ENCODE measurements at regions not wholly inside any gene's neighbourhood (a gene's known extent, or its start where the extent isn't known, plus 50 kb on each side); places are given as distances from the start of the nearest gene placed in this dataset.

DNA sequence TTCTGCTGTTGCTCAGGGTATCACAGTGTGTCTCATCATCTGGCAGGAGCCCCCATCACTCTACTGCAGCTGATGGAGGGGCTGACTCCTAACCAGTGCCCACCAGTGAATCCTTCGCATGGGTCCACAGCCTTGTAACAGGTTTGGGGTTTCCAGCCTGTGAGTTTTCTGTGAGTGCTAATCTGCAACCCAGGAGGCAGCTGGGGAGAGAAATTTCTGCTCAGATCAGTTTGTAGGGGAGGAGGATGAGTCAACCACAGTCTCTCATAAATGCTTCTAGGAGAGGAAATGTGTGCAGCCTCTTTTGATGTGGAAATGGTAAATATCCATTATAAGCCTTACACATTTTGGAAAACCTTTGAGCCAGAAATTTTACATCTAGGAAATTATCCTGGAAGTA lies 871.3 kb downstream of the AACS start:
- DNase-seq, result no peak

DNA sequence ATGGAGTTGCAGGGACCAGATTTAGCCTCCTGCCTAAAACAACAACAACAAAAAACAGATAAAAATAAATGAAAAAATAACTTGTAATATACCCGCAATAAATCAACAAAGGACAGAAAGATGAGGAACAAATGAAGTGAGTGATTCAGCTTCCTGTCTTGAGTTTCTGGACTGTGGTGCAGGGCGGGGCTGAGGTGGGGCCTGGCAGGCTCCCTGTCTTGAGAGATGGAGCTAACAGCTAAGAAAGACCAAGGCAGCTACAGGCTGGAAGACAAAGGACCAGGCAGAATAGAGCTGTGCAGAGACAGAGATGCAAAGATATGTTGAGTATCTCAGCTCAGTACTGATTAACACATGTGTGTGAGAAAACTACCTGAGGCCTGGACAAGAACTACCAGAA lies 879.2 kb downstream of the AACS start:
- no peak for DNase-seq

GRCh38 chr12:125949471-125949870 lies 884.2 kb downstream of the AACS start:
- DNase-seq, result no peak

- no peak for DNase-seq
Observed at GRCh38 chr12:125954362-125954761, 889.1 kb downstream of the AACS start.

- no peak for DNase-seq
Observed at GRCh38 chr12:125956186-125956585, 891.0 kb downstream of the AACS start.

GRCh38 chr12:125966641-125967040 lies 901.4 kb downstream of the AACS start:
- DNase-seq, result no peak

DNA sequence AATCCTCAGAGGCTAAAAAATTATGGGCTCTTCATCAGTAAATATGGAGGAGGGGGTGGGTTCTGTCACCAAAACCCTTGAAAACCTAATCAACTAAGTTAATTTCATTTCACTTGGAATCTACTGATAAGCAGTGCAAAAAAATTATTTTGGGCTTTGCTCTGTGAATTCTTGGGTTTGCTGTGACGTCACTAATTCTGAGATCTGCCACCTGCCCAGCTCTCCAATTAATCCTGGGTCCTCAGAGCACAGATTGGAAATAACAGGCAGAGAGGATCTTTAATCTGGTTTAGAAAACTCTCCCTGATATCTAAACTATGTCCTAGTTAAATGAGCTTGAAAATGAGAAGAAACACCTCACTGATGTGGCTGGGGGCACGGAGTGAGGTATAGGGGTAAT lies 903.2 kb downstream of the AACS start:
- DNase-seq, result no peak

DNA sequence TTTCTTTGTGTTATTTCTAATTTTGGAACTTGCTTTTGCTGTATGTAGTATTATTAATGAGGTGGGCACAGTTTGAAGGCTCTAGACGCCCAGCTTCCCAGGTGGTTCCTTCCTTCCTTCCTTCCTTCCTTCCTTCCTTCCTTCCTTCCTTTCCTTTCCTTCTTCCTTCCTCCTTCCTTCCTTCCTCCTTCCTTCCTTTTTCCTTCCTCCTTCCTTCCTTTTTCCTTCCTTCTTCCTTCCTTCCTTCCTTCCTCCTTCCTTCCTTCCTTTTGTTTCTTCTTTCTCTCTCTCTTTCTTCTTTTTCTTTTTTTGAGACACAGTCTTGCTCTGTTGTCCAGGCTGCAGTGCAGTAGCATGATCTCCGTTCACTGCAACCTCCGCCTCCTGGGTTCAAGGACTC lies 906.7 kb downstream of the AACS start:
- no peak for DNase-seq

DNA sequence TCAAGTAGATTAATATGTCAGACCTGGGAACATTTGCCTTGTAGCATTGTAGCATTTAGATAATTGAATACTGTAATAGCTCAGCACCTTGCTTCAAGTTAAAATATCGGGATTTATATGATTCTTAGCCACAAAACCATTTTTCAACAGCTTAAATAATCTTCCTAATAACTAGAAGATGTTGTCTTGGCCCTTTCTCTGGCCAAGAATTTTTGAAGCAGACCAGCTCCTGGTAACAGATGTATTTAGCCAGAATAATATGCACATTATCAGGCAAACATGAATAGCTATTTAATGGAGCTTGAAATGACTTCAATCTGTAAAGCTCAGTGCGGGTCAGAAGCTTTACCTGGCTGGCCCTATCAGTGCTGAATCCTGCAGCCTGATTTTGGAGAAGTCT lies 913.1 kb downstream of the AACS start:
- no peak for DNase-seq

GRCh38 chr12:125981610-125982253 lies 916.5 kb downstream of the AACS start:
- DNase-seq, result no peak

- no peak for DNase-seq
Observed at GRCh38 chr12:125983094-125983783, 918.0 kb downstream of the AACS start.

GRCh38 chr12:125983784-125984500 lies 918.7 kb downstream of the AACS start:
- no peak for DNase-seq

- no peak for DNase-seq
Observed at GRCh38 chr12:125988545-125988944, 923.3 kb downstream of the AACS start.

DNA sequence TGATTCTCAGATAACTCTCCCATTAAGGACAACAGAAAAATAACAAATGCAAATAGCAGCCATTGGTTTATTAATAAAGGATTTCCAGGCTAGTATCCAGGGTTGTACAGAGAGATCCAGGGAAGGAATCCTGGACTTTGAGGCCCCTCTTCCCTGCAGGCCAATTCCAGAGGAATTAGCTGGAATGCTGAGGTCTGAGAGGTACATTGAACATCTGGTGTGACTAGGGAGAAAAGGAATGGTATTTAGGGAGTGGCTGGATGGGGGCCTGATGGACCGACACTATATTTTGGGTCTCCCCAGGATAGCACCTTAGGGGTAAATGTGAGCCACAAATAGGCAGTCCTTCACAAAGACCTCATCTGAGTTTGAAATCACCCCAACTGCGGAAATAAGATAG lies 924.5 kb downstream of the AACS start:
- no peak for DNase-seq

DNA sequence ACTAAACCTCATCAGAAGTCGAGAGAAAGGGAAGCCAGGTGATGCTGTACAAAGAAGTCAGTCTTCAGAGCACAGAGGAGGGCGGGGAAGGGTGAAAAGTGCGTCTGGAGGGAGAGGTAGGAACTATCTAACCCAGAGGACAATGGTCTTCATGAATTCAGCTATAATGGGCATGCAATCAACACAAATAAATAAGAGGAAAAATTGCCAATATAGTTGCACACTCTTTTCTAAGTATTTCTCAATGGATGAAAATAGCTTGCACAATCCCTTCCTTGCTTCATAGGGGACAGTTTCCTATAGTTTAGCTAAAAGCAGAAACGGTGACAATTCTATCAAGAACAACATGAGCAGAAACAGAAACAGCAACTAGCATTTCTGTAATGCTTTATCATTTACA lies 931.2 kb downstream of the AACS start:
- no peak for DNase-seq

DNA sequence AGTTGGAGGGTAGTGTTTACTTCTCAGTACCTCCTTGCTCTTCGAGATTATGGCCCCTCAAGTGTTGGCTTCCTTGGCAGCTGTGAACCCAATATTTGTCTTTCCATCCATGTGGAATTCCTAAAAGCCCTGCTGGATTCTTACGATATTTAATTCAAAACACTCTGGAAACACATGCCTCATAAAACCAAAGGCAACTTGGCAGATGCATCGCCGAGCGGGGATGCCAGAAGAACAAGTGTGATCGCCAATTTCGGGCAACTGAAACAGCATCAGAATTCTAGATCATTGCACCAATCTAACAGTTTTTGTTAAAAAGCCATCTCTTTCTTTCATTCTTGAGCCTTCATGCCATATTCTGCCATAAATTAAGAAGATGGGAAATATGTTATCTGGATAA lies 934.4 kb downstream of the AACS start:
- no peak for DNase-seq

- DNase-seq, result no peak
Observed at GRCh38 chr12:126019385-126019784, 954.1 kb downstream of the AACS start.

GRCh38 chr12:126021675-126022074 lies 956.4 kb downstream of the AACS start:
- no peak for DNase-seq

- DNase-seq, result no peak
Observed at GRCh38 chr12:126027825-126028224, 962.6 kb downstream of the AACS start.

DNA sequence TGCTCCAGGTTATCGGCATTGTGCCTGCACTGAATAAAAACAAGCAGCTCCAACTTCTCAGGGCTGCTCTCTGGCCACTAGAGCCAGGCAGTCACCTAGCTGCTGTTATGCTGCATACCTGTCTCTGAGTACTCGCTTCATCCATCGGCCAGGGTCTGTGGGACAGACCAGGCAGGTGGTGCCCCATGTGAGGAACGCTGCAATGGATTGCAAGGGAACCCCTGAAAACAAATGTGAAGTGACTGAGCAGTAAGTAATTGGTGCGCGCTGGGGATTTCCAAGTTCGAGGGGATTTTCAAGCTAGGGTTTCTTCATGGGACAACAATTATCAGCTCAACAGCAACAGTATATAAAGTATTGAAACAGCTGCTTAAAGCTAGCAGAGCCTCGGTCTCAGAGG lies 965.3 kb downstream of the AACS start:
- no peak for DNase-seq

DNA sequence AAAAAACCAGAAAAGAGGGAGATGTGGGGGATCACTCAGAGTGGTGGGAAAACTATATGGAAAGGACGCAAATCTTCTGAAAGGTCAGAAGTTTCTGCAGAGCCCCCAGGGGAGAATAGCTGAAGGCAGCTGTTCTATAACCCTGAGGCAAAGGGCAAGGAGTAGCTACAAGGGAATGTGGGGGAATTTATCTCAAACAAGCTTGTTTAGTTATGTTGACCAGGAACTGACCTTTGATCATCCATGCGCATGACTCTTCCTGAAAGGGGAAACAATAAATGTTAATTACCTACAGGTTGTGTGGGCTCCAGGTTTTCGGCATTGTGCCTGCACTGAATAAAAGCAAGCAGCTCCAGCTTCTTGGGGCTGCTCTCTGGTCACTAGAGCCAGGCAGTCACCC lies 968.5 kb downstream of the AACS start:
- no peak for DNase-seq

DNA sequence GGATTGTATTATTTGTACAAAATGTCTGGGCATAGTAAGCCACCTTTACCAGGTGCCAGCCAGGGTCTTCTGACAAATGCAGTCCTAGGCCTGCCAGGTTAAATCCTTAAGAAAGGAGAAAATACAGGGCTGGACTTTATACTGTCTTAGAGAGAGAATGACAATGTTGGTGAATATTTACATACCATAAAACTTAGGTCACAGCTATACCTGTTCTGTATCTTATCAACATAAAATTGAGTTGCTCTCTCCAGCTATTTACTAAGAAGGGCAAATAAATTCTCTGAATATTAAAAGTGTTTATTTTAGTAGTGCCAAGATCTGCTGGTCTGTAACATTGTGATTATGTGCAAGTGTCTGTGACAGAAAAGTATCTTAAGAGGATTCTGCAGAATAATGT lies 971.1 kb downstream of the AACS start:
- DNase-seq, result no peak

DNA sequence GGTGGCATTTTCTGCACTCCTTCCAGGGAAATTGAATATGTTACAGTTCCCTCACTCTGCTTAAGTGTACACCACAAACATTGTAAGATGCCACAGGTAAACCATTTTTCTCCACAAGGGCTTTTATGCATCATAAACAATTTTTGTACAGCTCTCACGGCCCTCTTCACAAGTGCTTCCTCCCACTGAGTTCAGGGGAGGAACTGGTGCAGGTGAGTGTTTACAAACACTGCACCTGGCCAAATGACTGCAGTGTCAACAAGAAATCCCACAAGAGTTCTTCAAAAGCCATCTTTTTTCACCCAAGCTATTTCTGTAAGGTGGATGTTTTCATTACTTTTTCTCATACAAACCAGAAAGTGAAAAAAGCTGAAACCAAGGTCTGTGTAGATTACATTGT lies 973.2 kb downstream of the AACS start:
- no peak for DNase-seq

DNA sequence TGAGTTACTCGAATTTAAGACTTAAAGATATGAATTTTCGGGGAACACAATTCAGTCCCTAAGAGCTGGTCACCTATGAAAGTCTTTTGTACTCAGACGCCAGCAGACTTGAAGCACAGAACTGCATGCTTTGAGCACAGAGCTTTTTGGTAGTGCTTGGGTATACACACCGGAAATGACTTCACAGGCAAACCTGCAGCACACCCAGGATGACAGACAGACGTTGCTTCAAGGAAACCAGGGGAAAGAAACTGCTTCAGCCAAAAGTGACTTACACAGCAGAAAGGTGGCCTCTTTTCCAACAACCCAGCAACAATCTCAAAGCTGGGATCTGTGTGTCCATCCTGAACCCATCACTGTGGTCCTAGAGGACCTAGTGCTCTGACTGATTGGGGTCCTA lies 975.1 kb downstream of the AACS start:
- no peak for DNase-seq

All from NCI-H2107 (cell line).